ENCODE measurements at regions not wholly inside any gene's neighbourhood (a gene's known extent, or its start where the extent isn't known, plus 50 kb on each side); places are given as distances from the start of the nearest gene placed in this dataset.

DNA sequence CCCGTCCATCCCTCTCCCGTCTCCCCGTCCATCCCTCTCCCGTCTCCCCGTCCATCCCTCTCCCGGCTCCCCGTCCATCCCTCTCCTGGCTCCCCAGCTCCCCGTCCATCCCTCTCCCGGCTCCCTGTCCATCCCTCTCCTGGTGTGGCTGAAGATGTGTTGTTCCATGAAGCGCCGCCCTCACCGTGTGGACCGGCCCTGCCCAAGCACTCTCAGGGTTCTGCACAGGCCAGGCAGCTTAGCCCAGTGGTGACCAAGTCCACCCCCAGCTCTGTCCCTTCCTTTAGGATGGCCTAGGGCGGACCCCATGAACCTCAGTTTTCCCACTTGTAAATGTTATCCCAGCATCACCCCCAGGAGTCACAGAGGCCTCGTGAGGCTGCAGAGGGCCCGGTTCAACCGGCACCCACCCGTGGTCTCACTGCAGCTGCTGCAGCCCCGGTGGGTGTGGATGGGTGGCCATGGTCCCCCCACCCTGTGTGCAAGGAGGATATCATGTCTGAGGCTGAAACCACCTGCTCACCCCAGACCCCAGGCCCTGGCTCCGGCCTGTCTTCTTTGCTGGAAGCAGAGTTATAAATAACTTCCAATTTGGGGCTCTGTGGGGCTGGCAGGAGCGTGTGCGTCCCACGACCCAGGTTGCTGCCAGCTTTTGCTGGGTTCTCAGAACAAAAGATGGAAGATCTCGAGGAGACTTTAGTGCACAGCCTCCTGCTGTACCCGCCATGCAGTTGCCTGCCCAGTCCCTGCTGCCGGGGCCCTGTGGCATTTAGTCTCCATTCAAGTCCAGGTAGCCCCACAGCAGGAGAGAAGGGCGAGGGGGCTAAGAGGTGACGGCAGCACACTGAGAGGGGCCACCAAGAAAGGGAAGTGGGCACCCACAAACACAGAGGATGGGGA lies 1147.8 kb downstream of the BRD1 start:
- no peak overlapping the region for H3K4me3 ChIP-seq (ENCODE audit: low read depth, low read length)
- TF ChIP-seq, protein P1, sequence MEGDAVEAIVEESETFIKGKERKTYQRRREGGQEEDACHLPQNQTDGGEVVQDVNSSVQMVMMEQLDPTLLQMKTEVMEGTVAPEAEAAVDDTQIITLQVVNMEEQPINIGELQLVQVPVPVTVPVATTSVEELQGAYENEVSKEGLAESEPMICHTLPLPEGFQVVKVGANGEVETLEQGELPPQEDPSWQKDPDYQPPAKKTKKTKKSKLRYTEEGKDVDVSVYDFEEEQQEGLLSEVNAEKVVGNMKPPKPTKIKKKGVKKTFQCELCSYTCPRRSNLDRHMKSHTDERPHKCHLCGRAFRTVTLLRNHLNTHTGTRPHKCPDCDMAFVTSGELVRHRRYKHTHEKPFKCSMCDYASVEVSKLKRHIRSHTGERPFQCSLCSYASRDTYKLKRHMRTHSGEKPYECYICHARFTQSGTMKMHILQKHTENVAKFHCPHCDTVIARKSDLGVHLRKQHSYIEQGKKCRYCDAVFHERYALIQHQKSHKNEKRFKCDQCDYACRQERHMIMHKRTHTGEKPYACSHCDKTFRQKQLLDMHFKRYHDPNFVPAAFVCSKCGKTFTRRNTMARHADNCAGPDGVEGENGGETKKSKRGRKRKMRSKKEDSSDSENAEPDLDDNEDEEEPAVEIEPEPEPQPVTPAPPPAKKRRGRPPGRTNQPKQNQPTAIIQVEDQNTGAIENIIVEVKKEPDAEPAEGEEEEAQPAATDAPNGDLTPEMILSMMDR (IDR thresholded peaks at IDR 0.05; ENCODE audit: control insufficient read depth, extremely low read depth, insufficient read depth): no peak
- no peak for DNase-seq (ENCODE audit: low read depth)

DNA sequence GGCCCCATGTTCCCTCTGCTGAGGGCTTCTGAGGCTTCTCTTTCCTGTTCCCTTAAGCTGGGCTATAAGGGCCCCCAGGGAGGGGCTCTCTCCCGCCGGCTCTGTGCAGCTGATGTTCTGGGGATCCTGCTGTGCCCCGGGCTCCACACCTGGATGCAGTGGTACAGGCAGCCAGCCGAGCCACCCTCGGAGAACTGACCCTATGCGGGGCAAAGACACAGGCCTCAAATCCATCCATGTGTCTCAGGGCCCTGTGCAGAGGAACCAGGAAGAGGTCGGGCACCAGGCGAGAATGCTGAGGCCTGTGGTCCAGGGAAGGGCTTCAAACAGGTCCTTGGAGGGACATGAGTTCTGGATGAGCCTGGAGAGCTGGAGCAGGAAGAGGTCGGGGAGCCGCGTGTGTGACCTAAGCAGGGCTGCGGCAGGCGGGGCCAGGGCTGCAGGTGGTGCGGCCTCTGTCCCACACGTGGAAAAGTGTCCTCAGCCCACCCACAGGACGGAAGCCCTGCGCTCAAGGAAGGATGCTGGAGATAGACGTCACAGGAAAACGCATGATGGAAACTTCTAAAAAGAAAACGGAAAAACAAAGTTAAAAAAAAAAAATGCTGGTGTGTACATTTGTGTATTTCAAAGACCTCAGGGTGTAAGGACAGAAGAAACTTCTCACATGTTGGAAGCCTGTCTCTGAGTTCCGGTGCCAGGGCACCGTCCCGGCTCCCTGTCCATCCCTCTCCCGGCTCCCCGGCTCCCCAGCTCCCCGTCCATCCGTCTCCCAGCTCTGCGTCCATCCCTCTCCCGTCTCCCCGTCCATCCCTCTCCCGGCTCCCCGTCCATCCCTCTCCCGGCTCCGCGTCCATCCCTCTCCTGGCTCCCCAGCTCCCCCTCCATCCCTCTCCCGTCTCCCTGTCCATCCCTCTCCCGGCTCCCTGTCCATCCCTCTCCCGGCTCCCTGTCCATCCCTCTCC lies 1149.2 kb downstream of the BRD1 start:
- no peak overlapping the region for H3K4me3 ChIP-seq (ENCODE audit: low read depth, low read length)

DNA sequence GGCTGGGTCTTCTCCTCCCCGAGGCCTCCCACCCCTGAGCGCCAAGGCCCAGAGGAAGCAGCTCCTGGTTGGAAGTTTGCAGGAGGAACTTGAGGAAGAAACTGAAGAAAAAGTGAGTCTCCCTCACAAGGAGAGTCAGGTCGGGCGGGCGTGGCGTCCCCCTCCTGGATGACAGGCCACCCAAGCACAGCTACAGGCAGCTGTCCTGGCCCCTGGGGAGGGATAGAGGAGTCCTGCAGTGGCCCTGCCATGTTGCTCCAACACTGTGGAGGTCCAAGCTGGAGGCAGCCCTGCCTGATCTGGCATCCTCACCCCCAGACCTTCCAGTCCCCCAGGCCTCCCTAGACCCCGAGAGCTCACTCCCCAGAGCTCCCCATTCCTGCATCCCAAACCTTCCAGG lies 1150.1 kb downstream of the BRD1 start:
- DNase-seq (ENCODE audit: low read depth): no peak
- no peak overlapping the region for H3K4me3 ChIP-seq (ENCODE audit: low read depth, low read length)
- TF ChIP-seq, protein P1 (IDR thresholded peaks at IDR 0.05; ENCODE audit: control insufficient read depth, extremely low read depth, insufficient read depth): no peak

More for the DNA sequence above, 1149.2 kb downstream of the BRD1 start:
- DNase-seq (ENCODE audit: low read depth): no peak
- TF ChIP-seq, protein P1 (IDR thresholded peaks at IDR 0.05; ENCODE audit: control insufficient read depth, extremely low read depth, insufficient read depth): no peak

DNA sequence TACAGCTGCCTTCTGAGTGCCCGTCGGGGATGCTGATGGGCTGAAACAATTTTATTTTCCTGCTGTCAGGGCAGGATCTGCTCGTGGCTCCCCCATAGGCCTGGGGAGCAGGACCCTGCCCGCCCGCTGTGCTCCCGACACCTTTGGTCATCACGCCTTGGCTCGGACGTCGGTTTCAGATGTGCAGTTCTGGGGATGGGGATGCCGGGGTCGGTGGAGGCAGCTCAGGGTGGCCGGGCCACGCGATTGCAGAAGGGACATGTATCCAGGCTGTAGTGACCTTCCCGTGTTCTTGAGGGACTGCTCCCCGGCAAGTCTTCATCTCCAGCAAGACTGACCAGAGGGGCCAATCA lies 1150.5 kb downstream of the BRD1 start:
- no peak for DNase-seq (ENCODE audit: low read depth)
- no peak overlapping the region for H3K4me3 ChIP-seq (ENCODE audit: low read depth, low read length)
- TF ChIP-seq, protein P1 (IDR thresholded peaks at IDR 0.05; ENCODE audit: control insufficient read depth, extremely low read depth, insufficient read depth): no peak

DNA sequence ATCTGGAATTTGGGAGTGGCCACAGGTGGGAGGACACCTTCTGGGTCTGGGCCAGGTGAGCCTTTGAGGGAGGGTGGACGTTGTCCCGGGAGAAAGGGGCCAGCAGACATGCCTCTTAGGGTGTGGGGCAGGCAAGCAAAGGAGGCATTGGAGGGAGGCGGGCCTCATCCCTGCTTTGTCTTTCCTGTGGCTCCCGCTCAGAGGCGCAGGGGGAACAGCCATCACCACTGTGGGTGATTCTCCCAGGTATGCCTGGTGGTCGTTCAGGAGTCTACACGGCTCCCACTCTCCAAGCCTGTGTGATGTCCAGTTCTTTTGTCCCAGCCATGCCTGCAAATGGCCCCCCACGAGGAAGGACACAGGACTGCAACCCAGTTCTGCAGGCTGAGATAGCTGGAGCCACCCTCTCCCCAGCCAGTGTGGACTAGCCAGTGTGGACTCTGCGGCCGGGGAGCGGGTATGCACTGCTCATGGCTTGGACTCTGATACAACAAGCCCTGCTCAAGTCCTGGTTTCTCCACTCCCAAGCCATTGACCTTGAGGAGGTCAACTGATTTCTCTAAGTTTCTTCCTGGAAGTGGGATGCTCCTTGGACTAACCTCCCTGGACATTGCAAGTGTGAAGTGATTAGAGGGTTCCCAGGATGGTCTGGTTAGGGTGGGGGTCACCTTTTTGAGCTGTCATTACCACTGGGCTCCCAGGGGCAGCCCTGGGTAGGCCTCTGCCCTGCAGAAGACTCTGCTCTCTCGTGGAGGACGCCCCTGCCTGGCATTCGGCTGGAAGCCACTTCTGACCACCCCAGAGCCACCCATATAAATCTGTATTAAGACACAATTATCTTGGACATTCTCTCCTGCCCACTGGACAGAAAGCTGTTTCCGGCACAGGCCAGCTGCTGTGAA lies 1151.2 kb downstream of the BRD1 start:
- DNase-seq (ENCODE audit: low read depth): no peak
- H3K4me3 ChIP-seq (ENCODE audit: low read depth, low read length): no peak overlapping the region
- TF ChIP-seq, protein P1 (IDR thresholded peaks at IDR 0.05; ENCODE audit: control insufficient read depth, extremely low read depth, insufficient read depth): no peak

DNA sequence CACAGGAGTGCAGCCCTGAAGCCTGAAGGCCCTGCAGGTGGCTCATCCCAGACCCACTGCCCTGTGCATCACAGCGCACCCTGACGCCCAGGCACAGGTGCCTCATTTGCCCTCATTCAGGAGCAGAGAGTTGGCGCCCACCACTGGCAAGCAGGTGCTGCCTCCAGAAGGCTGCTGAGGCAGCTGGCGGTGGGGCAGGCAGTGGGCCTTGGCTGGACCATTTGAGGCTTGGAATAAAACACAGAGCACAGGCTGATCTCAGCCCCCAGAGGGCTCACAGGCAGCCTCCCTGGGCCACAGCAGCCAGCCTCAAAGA lies 1151.9 kb downstream of the BRD1 start:
- H3K4me3 ChIP-seq (ENCODE audit: low read depth, low read length): no peak overlapping the region
- TF ChIP-seq, protein P1 (IDR thresholded peaks at IDR 0.05; ENCODE audit: control insufficient read depth, extremely low read depth, insufficient read depth): no peak
- DNase-seq (ENCODE audit: low read depth): no peak
